NCI-H2171 (cell line): ENCODE measurements at regions not wholly inside any gene's neighbourhood (a gene's known extent, or its start where the extent isn't known, plus 50 kb on each side); places are given as distances from the start of the nearest gene placed in this dataset.
"Not testable (repeated sequence)": the region's sequence is repeated elsewhere in the genome, so short reads cannot be mapped to it uniquely, and the experiment has no call there.

Source experiments
- DNase-seq: peaks from one replicate; lab custom pipeline; 2025; lab: John Stamatoyannopoulos, UW

- no peak for DNase-seq
These were observed 50.1 kb upstream of the LTA4H start for GRCh38 chr12:96085475-96085874.

- DNase-seq: not testable (repeated sequence)
These were observed 50.8 kb upstream of the LTA4H start for GRCh38 chr12:96086190-96086589.

- DNase-seq: no peak
These were observed 56.4 kb upstream of the LTA4H start for GRCh38 chr12:96091833-96092232.

DNA sequence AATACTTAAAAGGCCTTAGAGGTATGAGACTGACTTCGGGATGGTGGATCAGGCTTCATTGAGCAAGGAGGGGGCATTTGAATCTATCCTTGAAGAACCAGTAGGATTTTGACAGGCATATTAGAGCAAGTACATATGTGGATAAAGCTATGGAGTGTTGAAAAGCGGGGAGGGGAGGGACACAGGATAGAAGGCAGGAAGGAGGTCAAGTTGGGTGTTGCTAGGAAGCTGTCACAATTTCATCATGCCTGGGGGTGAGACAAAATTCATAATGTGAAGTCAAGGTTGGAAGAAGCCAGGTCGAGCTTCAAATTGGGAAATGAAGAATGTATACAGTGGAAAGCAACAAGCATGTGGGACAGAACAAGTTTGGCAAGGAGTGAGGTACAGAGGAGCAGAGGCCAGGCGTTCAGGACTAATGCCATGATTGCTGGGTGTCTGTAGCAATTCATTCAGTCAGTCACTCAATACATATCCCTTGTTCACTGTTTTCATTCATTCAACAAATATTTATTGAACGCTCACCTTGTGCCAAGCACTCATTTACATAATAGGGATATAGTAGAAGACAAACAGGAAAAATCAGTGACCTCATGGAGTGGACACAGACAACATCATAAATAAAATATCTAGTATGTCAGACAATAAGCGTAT is 58.3 kb upstream of the LTA4H start:
- DNase-seq: no peak

GRCh38 chr12:96094201-96094600 is 58.8 kb upstream of the LTA4H start:
- DNase-seq: peak; percentile 26

DNA sequence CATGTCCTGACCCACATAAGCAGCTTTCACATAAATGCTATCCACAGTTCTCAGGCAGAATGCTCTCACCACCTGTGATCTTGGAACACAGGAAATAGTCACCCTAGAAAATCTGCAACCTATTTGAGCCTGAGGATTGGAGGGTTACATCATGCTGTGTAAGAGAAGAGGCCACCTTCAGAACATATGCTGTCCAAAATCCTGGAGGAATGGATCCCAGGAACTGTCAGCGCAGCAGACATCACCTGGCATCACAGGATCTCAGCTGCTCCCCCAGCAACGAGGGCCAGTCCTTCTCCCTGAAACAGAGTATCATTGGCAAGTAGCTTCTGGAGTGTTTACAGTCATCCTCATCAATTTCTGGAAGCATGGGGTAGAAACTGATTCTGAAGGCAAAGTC is 63.2 kb upstream of the LTA4H start:
- no peak for DNase-seq

DNA sequence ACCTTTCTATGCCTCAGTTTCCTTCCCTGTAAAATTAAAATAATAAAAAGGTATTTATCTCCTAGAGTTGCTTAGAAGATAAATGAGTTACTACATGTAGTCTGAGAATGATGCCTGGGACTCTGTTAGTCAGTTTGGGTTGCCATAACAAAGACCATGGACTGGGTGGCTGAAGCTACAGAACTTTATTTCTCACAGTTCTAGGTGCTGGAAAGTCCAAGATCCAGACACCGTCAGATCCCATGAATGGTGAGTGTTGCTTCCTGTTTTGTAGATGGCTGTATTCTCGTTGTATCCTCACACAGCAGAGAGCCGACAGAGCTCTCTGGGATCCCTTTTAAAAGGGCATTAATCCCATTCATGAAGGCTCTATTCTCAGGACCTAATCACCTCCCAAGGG is 64.0 kb upstream of the LTA4H start:
- DNase-seq: no peak

DNA sequence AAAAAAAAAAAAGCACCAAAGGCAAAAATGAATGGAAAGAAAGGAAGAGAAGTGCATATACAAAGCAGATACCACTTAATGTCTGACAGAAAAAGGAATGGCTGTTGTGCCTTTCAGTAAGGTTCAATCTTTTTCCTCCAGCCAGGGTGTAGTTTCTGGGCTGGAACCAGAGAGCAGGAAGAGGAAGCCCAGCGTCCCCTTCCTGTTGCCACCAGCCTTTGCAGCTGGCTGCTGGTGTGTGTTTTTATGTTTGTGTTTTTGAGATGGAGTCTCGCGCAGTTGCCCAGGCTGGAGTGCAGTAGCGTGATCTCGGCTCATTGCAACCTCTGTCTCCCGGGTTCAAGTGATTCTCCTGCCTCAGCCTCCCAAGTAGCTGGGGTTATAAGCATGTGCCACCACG is 64.6 kb upstream of the LTA4H start:
- no peak for DNase-seq

DNA sequence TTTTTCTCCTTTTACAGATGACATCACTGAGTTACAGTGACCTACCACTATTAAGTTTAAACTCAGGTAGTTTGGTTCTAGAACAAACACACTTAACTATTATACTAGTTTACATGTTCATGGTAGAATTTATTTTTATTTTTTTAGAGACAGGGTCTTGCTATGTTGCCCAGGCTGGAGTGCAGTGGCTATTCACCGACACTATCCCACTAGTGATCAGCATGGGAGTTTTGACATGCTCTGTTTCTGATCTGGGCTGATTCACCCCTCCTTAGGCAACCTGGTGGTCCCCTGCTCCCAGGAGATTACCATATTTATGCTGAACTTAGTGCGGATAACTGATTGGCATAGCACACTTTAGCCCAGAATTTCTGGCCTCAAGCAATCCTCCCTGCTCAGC is 66.4 kb upstream of the LTA4H start:
- no peak for DNase-seq

DNA sequence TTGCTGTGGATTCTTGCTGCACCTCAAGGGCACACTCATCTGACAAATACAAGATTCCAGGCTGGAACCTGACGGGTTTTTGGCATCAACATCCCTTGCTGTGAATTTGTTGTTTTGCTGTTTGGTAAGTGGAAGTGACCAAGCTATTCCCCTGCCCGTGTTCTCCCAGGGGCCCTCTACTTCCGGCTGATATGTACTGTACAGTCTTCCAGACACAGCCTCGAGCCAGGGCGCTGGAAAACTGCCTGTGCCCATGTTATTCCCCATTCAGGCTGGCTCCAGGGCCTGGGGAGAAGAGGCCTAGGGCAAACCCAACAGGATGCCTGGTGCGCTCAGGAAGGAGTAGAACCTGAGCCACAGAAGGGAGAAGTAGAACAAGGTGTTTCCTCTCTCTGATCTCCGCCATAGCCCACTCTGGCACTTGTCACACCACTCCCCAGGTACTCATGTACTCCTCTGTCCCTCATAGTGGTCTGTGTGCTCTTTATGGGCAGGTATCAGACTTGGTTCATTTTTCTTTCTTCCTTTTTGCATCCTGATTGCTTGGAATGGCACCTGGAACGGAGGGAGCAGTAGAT is 67.8 kb upstream of the LTA4H start:
- no peak for DNase-seq

DNA sequence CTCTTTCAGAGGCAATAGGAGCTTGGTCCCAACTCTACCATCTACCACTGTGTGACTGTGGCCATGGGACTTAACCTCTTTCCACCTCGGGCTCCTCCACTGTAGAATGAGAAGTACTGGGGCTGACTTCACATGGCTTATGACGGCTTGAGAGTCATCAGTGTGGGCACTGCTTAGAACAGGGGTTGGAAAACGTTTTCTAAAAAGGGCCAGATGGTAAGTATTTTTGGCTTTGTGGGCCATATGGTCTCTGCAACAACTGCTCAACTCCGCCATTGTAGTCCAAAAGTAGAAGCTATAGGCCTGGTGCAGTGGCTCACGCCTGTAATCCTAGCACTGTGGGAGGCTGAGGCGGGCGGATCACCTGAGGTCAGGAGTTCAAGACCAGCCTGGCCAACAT is 69.2 kb upstream of the LTA4H start:
- DNase-seq: peak; percentile 45

- DNase-seq: no peak
These were observed 70.8 kb upstream of the LTA4H start for GRCh38 chr12:96106137-96106536.

DNA sequence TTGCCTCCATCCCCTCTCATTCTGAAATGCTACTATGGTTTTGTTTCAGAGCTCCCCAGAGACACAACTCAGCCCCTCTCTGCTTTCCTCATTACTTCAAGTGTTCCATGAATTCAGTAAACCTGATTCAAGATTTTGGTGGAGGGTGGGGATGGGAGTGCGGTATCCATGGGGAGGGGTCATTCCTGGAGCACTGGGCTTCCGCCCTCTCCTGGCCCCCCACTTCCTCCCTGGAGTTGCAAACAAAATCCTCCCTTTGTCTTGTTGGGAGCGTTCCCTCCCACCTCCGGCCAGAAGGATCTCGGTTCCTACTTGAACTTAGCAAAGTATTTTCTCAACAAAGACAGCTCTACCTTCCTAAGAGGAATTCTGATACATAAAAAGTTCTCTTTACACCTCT is 71.8 kb upstream of the LTA4H start:
- DNase-seq: no peak

DNA sequence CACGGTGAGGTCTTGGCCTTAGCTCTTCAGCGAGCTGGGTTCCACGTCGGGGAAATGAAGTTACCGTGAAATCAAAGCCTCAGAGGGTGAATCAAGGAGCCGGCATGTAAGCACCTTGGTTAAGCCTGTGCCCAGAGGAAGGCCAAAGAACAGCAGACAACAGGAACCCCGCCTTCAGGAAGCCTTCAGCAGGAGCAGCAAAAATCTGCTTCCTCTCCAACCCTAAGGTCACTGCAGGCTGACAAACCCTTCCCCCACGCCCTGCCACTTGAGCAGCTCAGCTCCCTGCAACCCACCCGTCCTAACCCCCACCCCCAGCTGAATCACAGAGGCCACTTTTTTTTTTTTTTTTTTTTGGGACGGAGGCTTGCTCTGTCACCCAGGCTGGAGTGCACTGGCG is 72.9 kb upstream of the LTA4H start:
- no peak for DNase-seq

- DNase-seq: not testable (repeated sequence)
These were observed 73.6 kb upstream of the LTA4H start for GRCh38 chr12:96108941-96109340.

DNA sequence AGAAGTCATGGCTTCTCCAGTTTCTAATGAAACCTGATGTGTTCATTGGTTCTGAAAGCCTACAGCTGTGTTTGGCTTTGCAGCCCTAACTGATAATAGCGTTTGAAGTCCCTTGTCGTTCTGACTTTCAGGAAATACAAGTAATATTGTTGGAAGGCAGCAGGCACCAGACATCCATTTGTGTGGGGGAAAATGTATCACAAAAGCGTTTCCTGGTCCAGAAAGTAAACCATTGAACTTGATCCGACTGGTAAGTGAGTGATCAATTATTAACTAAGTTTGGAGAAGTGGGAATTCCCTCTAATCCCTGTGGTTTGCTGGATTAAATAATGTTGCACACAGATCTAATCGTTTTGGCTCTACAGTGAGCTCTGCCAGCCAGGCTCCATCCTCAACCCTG is 77.3 kb upstream of the LTA4H start:
- no peak for DNase-seq

DNA sequence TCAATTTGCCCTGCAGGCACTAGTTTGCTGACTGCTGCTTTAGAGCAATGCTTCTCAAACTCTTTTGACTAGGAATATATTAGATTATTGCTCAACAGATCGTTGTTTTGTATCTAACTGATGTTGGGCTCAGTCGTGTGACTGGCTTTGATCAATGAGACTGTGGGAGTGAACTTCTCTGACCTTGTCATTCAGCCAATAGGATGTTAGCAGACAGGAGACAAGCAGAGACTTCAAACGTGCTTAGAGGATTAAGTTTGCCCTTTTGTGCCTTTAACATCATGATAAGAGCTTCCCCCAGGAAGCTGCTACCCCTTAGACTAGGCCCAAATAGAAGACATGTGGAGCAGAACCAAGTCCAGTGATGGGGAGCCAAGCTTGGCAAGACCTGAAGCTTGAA is 76.7 kb upstream of the ELK3 start:
- no peak for DNase-seq

DNA sequence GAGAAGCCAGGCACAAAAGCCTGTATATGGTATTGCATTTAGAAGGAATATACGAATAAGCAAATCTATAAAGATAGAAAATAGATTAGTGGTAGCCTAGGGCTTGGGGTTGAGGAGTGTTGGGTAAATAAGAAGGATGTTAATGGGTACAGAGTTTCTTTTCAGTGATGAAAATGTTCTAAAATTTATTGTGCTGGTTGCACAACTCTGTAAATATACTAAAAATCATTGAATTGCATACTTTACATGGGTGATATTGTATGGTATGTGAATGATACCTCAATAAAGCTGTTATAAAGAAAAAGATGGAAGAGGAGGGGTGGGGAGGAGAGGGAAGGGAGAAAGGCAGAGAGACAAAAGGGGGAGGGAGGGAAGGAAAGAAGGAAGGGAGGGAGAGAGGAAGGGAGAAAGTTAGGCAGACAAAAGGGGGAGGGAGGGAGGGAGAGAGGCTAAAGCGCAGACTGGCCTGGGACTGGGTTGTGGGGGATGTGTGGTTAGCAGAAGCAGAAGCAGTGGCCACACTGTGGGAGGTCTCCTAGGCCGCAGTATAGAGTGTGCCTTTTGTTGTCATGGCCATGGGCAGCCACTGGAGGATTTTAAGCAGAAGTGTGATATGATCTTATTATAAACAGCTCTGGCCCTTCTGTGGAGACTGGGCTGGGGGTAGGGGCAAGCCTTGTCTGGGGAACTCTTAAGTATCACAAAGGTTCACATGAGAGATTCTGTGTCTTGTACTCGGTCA is 73.6 kb upstream of the ELK3 start:
- DNase-seq: no peak

- no peak for DNase-seq
These were observed 72.9 kb upstream of the ELK3 start for GRCh38 chr12:96121271-96121711.

DNA sequence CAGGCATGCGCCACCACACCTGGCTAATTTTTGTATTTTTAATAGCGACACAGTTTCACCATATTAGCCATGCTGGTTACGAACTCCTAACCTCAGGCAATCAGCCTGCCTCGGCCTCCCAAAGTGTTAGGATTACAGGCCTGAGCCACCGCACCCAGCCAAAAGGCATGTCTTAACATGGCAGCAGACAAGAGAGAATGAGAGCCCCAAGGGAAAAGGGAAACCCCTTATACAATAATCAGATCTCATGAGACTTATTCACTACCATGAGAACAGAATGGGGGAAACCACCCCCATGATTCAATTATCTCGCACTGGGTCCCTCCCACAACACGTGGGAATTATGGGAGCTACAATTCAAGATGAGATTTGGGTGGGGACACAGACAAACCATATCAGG is 65.9 kb upstream of the ELK3 start:
- DNase-seq: not testable (repeated sequence)

DNA sequence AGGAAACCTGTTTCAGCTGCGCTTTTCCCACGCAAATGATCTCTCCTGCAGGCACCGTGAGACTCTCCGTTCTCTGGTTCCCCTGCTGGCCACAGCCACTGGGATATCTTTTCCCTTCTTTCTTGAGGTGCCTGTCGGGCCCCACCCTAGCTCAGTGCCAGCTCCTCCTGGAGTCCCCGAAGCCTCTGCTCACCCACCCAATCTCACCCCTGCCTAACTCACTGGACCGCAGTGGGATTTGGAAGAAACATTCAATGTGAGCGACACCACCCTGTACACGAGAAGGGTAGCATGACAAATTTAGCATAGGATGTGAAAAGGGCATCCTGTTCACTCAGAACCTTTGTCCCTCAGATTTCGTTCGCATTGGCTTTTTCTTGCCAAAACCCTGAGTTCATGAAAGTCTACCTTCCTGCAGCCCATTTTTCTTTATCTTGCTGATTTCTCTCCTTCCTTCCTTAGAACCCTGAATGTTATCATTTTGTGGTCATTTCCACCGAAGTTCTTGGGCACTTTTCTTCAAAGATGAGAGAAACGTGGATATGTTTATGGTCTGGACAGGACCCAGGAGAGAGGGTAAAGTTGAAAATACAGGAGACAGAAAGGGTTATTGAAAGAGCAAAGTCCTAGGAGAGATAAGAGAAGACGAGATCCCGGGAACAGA is 63.6 kb upstream of the ELK3 start:
- DNase-seq: no peak

DNA sequence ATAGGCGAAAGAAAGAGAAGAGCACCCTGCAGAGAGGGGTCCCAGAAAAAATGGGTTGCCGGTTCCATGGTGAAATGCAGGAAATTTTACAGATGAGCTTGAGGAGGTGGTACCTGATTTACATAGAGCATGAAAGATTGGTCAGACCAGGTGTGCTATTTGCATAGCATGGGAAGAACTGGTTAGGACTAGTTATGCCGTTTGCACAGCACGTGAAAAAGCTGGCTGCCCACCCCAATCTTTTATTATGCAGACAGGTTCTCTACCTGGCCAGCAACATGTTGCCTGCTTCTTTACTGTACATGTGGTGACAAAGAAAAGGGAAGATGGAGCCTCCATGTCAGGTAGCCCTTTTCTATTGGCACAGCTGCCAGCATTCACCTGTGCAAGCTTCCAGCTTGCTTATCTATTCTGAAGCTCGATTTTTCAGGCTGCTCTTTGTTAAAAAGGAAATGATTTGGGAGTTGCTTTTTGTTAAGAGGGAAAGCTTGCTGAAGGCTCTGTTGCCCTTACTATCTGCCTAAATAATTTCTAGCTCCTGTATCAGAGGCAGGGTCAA is 62.9 kb upstream of the ELK3 start:
- DNase-seq: no peak

GRCh38 chr12:96132819-96133218 is 61.4 kb upstream of the ELK3 start:
- DNase-seq: no peak
